Body of pancreas (tissue), 4 donors: ENCODE measurements at regions not wholly inside any gene's neighbourhood (a gene's known extent, or its start where the extent isn't known, plus 50 kb on each side); places are given as distances from the start of the nearest gene placed in this dataset.

ENCODE experiments used
- POLR2A ChIP-seq, 3 donors: fragments of 450-650 bp; IDR thresholded peaks; one replicate each; pipeline ENCODE4 v1.6.1; 2016; ENCODE audit warnings: antibody characterized with exemption in 3 of 3, mild to moderate bottlenecking in 2 of 3
- TF ChIP-seq, protein P1 (sequence below), 7 experiments: fragments of 450-650 bp in 4 of 7; fragments of 200-600 bp in 3 of 7; sonication (generic) in 3 of 7; IDR thresholded peaks; one replicate each; pipeline ENCODE4 v1.5.1; 2016 to 2019; ENCODE audit warnings: antibody characterized with exemption in 7 of 7

GRCh38 chr16:49055291-49055690 lies 226.3 kb downstream of the CBLN1 start:
- TF ChIP-seq, protein P1, sequence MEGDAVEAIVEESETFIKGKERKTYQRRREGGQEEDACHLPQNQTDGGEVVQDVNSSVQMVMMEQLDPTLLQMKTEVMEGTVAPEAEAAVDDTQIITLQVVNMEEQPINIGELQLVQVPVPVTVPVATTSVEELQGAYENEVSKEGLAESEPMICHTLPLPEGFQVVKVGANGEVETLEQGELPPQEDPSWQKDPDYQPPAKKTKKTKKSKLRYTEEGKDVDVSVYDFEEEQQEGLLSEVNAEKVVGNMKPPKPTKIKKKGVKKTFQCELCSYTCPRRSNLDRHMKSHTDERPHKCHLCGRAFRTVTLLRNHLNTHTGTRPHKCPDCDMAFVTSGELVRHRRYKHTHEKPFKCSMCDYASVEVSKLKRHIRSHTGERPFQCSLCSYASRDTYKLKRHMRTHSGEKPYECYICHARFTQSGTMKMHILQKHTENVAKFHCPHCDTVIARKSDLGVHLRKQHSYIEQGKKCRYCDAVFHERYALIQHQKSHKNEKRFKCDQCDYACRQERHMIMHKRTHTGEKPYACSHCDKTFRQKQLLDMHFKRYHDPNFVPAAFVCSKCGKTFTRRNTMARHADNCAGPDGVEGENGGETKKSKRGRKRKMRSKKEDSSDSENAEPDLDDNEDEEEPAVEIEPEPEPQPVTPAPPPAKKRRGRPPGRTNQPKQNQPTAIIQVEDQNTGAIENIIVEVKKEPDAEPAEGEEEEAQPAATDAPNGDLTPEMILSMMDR (IDR thresholded peaks at IDR 0.05), result no peak
- no peak for TF ChIP-seq POLR2A (IDR thresholded peaks at IDR 0.05)
